ENCODE measurements at regions not wholly inside any gene's neighbourhood (a gene's known extent, or its start where the extent isn't known, plus 50 kb on each side); places are given as distances from the start of the nearest gene placed in this dataset.

DNA sequence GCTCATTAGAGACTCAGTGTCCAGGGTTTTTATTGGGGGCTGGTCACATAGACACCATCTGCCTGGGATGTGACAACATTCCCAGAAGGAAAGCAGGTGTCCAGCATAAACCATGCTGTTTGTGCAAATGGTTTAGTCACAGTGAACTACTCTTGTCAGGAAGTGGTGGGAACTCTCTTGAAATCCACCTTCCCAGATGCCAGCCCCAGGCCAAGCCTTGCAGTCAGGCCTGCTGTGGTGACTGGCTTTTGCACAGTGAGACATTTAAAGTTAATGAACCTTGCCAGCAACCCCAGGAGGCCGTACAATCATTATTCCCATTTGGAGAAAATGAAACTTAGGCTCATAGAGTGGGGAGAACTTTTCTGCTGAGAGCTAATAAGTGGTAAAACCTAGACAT lies 242.5 kb upstream of the KCNG1 start:
- no peak for DNase-seq

DNA sequence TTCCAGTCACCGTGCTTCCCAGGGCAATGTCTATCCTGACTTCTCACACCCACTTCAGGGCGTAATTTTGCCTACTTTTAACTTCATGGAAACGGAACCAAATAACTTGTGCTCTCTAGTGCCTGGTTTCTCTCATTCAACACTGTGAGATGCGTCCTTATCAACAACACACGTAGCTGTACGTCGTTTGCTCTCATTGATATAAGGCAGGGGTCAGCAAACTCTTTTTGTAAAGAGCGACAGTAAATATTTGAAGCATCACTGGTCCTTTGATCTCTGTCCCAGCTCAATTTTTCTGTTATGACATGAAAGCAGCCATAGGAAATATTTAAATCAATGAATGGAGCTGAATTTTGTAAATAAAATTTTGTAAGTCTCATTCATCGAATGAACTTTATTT lies 239.3 kb upstream of the KCNG1 start:
- no peak for DNase-seq

DNA sequence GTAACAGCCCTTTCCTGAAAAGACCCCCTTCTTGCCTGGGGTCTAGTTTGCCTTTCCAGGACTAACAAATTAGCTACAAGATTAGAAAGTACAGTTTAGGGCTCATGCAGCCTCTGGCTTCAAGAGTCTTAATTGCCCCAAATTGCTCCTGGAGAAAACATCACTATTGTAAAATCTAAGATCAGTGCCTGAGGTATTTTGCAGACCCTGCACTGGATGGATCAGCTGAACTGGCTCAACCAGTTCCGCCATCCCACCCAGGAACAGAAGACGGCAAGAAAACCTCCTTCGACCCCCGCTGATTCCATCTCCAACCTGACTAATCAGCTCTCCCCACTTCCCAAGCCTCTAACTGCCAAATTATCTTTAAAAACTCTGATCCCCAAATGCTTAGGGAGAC lies 236.5 kb upstream of the KCNG1 start:
- DNase-seq: no peak

DNA sequence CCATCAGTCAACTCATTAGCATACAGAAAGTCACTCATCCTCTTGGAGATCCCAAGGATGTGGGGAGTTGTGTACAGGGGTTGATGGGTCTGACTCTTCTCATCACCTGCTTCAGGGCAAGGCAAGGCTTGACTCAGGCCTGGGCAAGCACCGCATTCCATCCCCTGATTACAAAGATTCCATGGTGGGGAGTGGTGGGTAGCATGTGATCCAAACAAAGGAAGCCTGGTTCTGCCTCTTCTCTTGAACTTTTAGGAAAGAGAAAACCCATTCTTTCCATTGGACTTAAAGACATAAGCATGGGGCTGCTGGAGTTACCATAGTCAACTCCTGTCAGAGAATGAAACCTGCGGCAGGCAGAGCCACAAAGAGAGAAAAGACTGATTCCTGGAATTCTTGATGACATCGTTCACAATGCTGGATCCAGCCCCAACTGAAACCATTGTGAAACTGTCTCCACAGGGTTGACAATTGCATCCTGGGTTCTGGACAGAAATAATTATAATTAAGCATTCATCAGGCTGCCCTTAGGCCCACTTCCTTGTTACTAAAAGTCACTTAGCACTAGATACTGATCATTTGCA lies 235.8 kb upstream of the KCNG1 start:
- DNase-seq: no peak

DNA sequence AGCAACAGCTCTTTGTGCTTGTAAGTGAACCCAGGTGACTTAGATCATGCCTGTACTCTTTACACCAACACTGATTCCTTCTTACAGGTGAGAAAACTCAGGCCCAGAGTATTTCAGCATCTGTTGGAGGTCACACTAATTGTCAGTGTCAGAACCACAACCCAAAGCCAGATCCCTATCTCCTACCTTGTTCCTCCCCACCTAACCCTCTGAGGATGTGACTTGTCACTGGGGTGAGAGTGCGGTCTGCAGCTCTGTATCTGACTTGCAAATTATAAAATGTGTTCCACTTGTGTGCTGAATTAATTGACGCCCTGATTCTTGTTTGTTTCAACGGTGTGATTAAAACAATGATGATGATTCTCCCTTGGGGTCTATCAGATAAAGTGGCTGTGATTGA lies 232.5 kb upstream of the KCNG1 start:
- DNase-seq: no peak

DNA sequence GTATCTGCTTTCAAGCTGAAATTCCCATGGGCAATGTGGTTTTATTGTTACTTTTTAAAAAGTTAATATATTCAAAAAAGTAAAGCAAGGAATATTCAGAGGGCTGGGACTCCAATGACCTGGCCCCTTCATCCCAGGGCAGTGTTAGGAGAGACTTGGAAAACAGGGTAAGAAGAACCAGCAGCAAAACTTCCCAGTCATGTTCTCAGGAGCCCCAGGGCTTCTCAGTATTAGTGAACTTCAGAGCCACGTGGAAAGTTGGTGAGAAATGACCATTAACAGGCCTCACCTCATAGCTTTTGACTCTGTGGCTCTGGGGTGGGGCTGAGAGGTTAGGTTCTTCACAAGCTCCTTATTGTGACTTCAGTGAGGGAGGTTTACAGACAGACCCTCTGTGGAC lies 230.4 kb upstream of the KCNG1 start:
- no peak for DNase-seq

DNA sequence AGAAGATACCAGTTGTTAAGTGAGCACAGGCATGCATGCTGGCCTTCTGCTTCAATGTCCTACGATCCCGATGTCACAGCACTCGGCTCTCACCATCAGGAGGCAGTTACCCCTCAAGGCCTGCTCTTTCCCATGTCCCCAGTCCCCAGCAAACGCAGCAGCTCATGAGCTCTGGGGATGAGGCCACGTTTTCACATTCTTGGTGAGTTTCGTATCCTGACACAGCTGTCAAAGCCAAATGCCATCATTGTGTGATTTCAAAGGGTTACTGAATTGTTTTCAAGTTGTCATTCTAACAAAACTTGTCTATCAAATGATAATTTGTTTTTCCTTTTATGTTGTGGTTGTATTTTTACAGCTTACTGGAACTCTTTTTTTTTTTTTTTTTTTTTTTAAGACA lies 226.9 kb upstream of the KCNG1 start:
- no peak for DNase-seq

DNA sequence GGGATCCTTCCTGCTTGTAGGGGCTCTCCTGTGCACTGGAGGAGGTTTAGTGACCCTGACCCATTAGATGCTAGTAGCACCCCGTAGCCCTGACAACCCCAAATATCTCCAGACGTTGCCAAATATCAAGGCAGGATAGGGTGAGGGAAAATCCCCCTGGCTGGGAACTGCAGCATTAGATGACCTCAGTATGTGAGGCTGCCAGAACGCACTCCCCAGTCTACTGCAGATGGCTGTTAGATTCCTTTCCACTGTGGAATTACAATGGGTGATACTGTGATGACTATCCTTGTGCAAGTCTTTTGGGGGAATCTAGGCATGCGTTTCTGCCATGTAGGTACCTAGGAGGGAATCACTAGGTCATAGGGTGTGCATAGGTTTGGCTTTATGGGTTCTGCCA lies 226.3 kb upstream of the KCNG1 start:
- DNase-seq: no peak

DNA sequence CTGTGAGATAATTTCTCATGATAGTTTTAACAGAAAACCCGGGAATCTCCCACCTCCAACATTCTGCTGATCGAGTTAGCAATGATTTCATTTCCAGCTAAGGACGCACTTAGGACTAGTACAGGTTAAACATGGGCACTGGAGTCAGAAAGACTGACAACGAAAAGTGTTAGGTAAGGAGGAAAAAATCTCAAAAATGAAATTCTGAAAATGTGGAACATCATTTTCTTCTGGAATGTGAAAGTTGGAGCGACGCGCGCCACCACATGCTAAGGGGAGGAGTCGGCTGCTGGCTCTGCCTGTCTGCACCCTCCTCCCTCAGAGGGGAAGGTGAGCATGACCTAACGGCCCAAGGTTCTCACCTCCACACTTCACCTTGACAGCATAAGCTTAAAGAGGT lies 221.6 kb upstream of the KCNG1 start:
- no peak for DNase-seq

DNA sequence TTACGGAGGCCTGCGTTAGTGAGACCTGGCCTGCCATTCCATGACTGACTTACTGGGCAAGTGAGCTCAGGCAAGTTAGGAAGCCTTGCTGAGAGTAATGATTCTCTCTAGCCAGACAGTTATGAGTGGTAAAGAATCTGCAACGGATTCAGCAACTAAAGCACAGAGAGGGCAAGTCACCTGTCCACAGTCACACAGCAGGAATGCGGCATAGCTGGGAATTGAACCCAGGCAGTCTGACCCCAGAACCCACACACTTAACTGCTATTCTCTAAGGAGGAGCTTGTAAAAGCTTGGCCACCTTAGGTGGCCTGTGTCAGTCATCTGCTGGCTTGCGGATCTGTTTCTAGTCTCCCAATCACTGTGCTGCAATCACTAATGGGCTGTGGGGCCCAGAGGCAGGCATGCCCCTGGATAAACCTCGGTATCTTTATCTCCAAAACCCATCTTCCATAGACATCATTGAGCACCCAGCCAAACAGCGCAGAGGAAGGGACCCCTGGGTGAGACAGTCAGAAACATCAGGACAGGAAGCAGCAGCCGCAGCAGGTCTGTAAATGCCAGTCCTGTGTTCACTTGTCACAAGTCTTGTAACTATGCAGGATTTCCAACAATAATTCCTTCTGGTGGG lies 215.9 kb upstream of the KCNG1 start:
- DNase-seq: no peak

DNA sequence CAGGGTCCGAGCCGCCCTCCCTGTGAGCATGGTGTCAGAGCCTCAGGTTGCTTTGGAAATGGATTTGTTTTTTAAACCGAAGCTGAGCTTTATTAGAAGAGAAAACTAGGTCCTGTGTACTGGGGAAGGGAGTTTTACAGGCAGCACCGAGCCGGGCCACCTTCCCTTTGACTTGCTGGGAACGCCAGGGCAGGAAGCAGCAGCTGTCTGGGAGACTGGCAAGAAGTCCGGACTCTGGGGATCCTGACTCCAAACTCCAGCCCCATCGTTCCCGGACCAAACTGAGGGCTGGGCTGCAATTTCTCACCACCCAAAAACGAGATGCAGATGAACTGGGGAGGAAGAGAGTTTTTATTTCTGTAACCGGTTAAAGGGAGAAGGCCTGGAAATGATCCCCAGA lies 214.9 kb upstream of the KCNG1 start:
- no peak for DNase-seq

DNA sequence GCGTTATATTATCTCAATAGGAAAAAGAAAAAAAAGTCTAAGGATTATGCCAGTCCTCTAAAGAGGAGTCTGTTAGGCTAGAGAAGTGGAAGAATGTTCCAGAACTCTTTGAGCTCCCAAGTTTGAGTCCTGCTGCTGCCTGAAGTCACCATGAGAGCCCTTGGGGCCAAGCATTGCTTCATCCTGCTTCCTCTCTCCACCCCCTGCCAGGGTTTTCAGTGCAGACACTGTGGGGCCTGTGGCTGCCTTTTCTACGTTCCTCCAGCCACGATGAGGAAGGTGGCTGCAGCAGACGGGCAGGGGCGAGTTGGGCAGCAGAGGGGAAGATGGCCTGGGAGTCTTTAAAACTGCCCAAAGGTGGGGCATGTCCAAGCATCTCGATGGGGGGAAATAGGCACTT lies 214.4 kb upstream of the KCNG1 start:
- no peak for DNase-seq

DNA sequence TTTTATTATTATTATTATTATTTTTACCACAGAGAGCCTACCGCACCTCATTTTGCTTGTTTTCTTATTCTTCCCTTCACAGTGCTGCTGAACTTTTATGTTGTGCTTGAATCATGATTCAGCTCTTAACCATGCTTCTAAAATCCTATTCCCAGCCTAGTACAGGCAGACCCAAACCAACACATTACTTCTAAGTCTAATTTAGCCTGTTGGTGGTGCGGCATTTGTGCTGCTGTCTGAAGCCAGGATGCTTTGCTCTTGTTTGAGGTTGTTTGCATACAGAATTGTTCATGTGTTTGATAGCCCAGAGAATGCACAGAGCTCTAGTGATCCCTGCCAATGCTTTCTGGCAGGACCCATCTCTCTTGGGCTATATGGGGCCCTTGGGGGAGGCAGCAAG lies 213.5 kb upstream of the KCNG1 start:
- no peak for DNase-seq

DNA sequence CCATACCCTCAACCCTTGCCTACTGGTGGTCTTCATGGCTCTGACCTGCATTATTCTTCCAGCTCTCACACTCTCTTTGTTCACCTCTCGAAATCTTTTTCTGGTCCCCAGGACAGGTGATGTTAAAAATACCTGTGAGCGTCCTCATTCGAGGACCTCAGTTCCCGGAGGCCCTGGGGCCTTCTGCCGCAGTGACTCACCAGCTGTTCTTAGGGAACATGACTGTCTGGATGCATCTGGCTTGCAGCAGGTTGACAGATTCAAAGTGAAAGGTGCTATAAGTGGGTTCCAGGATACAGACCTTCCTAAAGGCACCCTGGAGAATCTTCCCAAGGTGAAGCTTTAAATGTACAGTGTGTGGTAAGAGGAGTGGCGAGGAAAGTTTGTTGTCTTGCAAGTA lies 210.4 kb upstream of the KCNG1 start:
- no peak for DNase-seq

DNA sequence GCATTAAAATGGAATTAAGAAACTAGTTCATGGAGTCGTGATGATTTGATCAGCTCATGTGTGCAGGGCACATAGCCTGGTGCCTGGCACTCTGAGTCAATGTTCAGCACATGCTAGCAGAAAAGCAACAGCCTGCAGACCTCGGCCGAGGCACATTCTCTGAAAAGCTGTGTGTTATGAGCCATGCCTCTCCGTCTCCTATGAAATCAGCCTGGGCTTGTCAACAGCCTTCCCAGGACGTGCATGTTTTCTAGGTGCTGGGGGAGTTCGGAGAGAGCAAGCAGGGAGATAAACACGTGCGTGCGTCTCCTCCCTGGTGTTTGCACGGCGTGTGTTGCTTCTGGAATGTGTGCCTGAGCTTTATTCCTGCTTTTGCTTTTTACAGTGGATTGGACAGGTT lies 207.8 kb upstream of the KCNG1 start:
- no peak for DNase-seq

DNA sequence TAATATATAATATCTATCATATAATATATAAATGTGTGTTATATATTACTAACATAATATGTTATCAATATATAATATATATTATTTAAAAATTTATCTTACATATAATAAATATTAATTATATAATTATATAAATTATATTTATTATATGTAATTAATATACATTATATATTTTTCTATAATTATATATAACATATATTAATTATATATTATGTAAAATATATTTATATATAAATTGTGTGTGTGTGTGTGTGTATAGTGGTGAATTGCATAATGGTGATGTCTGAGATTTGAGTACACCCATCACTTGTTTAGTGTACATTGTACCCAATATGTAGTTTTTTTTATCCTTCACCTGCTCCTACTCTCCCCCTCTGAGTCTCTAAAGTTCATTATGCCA lies 205.9 kb upstream of the KCNG1 start:
- no peak for DNase-seq

DNA sequence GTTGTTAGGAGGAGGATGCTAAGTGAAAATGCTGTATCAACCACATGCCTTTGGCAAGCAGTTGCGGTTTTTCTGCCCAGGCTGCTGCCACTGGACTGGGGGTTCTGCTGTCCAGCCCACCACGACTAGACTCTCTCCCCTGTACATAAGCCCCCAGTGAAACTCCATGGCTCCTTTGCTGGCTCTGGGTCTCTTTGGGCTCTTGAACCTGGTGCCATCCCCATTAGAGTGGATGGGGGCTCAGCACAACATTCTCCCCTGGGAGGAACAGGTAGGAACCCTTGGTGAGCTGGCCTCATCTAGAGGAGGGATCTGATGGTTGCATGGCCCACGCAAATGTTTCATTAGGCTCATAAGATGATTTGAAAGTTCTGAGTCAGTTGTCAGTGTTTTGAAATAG lies 204.8 kb upstream of the KCNG1 start:
- DNase-seq: no peak

DNA sequence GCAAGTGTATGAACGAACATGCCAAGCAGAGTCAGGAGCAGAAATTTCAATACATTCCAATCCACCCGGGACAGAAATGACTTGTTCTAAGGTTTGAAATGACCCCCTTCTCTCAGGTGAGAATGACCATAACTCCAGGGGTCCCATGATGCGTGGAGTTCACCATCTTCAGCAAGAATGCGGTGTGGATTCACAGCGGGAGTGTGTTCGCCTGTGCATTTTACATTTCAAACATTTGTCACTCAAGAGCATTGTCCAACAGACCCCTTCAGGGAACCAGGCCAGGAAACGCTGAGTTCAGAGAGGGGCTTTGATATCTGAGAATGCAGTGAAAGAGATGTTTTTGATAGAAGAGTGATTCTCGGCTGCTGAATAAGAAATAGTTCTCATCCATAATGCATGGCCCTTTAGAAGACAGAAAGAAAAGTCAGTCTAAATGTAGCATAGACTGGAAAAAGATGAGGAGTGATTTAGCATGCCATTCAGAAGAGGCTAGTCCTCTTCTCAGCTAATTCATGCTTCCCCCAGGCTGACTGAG lies 200.3 kb upstream of the KCNG1 start:
- DNase-seq: no peak

DNA sequence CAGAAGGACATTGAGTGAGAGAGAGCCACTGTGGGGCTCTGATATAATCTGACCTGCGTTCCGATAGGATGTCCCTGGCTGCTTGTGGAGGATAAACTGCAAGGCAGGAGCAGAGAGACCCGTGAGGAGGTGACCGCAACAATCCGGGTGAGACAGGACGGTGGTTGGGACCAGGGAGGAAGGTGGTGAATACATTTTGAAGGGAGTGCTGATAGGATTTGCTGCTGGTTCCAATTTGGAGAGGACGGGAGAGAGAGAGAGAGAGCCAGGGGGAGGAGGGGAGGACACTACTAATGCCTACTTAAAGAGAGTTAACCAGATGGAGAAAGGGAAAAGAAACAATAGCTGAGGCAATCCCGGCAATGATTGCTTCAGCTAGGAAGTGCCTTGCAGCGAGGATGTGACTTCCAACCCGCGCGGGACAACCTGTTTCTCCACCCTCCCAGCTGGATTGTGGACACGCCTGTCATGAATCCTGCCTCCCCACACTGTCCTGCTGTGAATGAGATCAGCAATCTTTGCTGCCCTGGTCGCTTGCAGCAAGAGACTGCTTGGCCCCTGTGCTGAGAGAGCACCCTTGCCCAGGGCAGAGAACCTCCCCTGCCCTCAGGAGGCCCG lies 199.0 kb upstream of the KCNG1 start:
- DNase-seq: no peak

DNA sequence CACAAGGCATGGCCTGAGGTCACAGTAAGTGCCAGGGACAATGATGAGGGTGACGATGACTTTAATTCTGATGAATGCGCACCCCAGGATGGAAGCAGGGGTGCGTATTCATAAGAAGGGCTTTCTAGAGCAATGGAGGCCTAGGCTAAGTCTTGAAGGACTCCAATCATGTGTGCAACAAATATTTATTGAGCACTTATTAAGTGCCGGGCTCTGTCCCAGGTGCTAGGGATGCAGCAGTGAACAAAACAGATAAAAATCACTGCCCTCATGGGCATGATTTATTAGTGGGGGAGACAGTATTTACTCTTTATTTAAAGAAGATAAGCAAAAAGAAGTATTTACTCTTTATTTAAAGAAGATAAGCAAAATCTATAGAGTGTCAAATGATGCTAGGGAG lies 198.2 kb upstream of the KCNG1 start:
- DNase-seq: no peak

DNA sequence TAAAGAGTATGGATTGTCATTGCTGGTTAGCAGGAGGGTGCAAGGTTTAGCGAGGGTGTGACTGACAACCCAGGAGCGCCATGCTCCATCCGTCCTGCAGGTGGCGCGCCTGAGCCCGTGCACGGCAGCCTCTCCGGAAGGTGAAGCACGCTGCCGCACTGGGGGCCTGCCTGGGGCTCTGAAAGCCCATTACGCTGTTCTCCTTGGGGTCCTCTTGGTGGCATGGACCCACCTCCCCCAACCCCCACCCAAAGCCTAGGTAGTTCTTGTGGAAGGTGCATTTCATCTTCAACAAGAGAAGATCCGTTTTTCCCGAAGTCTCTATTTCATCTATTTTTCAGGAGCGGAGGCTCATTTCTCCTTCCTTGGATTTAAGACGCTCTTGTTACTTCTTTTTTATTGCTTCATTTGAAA lies 197.4 kb upstream of the KCNG1 start:
- DNase-seq: no peak

DNA sequence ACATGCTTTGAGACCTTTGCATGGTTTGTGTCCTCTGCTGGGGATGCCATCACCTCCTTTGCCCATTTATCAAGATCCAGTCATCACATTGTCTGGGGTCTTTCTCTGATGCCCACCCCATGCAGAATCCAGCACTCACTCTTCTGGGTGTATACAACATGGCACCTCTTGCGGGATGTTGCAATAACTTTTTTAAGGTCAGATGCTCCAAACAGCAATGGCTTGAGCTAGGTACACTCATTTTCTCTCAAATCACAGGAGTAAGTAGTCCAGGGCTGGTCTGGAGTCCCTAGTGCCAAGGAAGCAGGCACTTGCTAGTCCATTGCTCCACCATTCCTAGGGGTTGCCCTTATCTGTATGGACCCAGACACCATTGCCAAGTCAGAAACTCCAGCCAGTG lies 196.6 kb upstream of the KCNG1 start:
- no peak for DNase-seq

DNA sequence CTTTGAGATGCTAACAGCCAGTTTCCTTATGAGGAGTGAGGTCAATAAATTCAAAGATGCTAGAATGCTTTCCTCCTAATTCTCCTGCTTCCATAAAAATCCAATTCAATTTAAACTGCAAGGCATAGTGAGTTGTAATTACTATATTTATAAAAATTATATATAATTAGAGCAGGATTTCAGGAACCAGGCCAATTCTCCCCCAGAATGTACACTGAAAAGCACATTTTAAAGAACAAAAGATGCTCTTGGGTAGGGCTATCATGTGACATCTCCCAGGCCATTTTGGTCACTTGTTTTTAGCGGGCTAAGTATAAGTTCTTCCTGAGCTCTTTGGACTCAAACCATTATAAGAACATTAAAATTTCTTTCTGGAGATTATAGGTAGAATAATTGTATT lies 195.7 kb upstream of the KCNG1 start:
- DNase-seq: no peak

DNA sequence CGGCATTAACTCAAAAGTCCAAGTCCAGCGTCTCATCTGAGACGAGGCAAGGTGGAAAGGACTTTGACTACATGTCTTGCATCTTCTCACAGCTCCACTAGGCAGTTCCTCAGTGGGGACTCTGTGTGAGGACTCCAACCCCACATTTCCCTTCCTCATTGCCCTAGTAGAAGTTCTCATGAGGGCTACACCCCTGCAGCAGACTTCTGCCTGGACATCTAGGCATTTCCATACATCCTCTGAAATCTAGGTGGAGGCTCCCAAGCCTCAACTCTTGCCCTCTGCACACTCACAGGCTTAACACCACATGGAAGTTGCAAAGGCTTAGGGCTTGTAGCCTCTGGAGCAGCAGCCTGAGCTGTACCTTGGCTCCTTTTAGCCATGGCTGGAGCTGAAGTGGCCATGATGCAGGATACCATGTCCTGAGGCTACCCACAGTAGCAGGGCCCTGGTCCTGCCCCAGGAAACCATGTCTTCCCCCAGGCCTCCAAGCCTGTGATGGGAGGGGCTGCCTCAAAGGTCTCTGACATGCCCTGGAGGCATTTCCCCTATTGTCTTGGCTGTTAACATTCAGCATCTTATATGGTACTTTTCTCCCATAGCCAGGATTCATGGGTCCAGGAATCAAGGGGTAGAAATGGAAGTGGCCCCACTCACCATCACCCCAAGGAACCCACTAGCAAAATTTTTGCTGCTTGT lies 194.6 kb upstream of the KCNG1 start:
- DNase-seq: no peak

All from hippocampal formation (tissue), 2 donors.